Panc1 (cell line): ENCODE measurements at regions not wholly inside any gene's neighbourhood (a gene's known extent, or its start where the extent isn't known, plus 50 kb on each side); places are given as distances from the start of the nearest gene placed in this dataset.

Experiments
- ATAC-seq: fragments of 200-7000 bp; cut with Tn5 transposase; 2 replicates; pipeline ENCODE4 v1.9.1; 2020; ENCODE audit warnings: mild to moderate bottlenecking, moderate library complexity
- BruUV-seq: library from RNA; stranded (reverse); fragments of 400-500 nt; replicated peaks from 2 replicates; lab custom pipeline; 2021; lab: Mats Ljungman, UMichigan
- CTCF ChIA-PET: fragments of 300-600 bp; sonication (Branson Sonifier 250); formaldehyde crosslinking; loops from one replicate; lab custom pipeline; 2022; ENCODE audit warnings: antibody characterized with exemption; lab: Charles Lee
- POLR2A ChIA-PET: fragments of 300-600 bp; sonication (Branson Sonifier 250); formaldehyde crosslinking; loops from one replicate; lab custom pipeline; 2022; ENCODE audit warnings: antibody characterized with exemption; lab: Charles Lee
- DNase-seq: peaks from one replicate; pipeline ENCODE4 v3.0.0-alpha.2; 2010; ENCODE audit warnings: low read depth, low spot score
- H3K27ac ChIP-seq: 2 replicates; pipeline ENCODE4 v1.5.1; 2011; ENCODE audit warnings: mild to moderate bottlenecking, low read length, inconsistent platforms
- H3K27me3 ChIP-seq: fragments of 200-500 bp; sonication (Bioruptor generic); 2 replicates; pipeline ENCODE4 v1.6.0; 2014; ENCODE audit warnings: low read length, inconsistent platforms; ENCODE audit not compliant: control insufficient read depth, insufficient read depth
- H3K36me3 ChIP-seq: fragments of 200-500 bp; sonication (Bioruptor generic); 2 replicates; pipeline ENCODE4 v1.5.1; 2014; ENCODE audit warnings: inconsistent platforms, mild to moderate bottlenecking, low read length, moderate library complexity; ENCODE audit not compliant: control insufficient read depth, insufficient read depth
- H3K4me1 ChIP-seq: 2 replicates; pipeline ENCODE4 v1.5.1; 2011; ENCODE audit warnings: inconsistent platforms, mild to moderate bottlenecking, low read length, moderate library complexity; ENCODE audit not compliant: control insufficient read depth, insufficient read depth
- H3K4me3 ChIP-seq, 2 experiments: 2 replicates each; pipeline ENCODE4 v1.5.1; 2011 to 2012; ENCODE audit warnings: low read depth in 2 of 2, low read length in 2 of 2, mild to moderate bottlenecking in 2 of 2, inconsistent platforms in 1 of 2, moderate library complexity in 1 of 2
- H3K9me3 ChIP-seq: fragments of 200-500 bp; sonication (Bioruptor generic); 2 replicates; pipeline ENCODE4 v1.5.1; 2014; ENCODE audit warnings: low read depth, mild to moderate bottlenecking, inconsistent platforms, low read length, moderate library complexity; ENCODE audit not compliant: control insufficient read depth, insufficient read depth
- POLR2AphosphoS5 ChIP-seq: IDR thresholded peaks from 2 replicates; pipeline ENCODE4 v1.6.1; 2012; ENCODE audit warnings: mild to moderate bottlenecking, low read depth, low read length, moderate library complexity
- SIN3A ChIP-seq: IDR thresholded peaks from 2 replicates; pipeline ENCODE4 v1.6.1; 2012; ENCODE audit warnings: low read depth, mild to moderate bottlenecking, low read length, moderate library complexity, borderline replicate concordance; ENCODE audit not compliant: insufficient read depth
- TCF7L2 ChIP-seq: IDR thresholded peaks from 2 replicates; pipeline ENCODE4 v1.6.1; 2011; ENCODE audit warnings: mild to moderate bottlenecking, low read depth, low read length, inconsistent platforms
- in situ Hi-C: cut with HindIII; loops from 2 replicates; pipeline ENCODE4 v1.10.0; 2016; ENCODE audit warnings: low sequenced_read_pairs, low pct_unique_long_range_greater_than_20kb
- intact Hi-C: fragments of 100-400 bp; cut with micrococcal nuclease; formaldehyde crosslinking; loops from one replicate; pipeline ENCODE4 v1.10.0; 2022; ENCODE audit not compliant: unreplicated experiment
- TF ChIP-seq, protein P1 (sequence below), 2 experiments: IDR thresholded peaks; 2 replicates each; pipeline ENCODE4 v1.6.1; 2011 to 2012; ENCODE audit warnings: low read depth in 2 of 2, control low read depth in 1 of 2, low read length in 1 of 2, mild to moderate bottlenecking in 1 of 2, moderate library complexity in 1 of 2; ENCODE audit not compliant: insufficient read depth in 1 of 2
- TF ChIP-seq, protein P2 (sequence below): fragments of 450-650 bp; IDR thresholded peaks from 2 replicates; pipeline ENCODE4 v1.5.1; 2017; ENCODE audit warnings: mild to moderate bottlenecking

- no peak for ATAC-seq
- in situ Hi-C loops: no loop called here
Observed at GRCh38 chr2:67524213-67524612, 127.1 kb downstream of the ETAA1 start.

GRCh38 chr2:67524777-67525176, 127.6 kb downstream of the ETAA1 start:
- ATAC-seq: no peak
- POLR2A ChIA-PET: no interaction called here
- intact Hi-C loops: no loop called here

More at GRCh38 chr2:67524213-67524612, 127.1 kb downstream of the ETAA1 start:
- TF ChIP-seq, protein P1, sequence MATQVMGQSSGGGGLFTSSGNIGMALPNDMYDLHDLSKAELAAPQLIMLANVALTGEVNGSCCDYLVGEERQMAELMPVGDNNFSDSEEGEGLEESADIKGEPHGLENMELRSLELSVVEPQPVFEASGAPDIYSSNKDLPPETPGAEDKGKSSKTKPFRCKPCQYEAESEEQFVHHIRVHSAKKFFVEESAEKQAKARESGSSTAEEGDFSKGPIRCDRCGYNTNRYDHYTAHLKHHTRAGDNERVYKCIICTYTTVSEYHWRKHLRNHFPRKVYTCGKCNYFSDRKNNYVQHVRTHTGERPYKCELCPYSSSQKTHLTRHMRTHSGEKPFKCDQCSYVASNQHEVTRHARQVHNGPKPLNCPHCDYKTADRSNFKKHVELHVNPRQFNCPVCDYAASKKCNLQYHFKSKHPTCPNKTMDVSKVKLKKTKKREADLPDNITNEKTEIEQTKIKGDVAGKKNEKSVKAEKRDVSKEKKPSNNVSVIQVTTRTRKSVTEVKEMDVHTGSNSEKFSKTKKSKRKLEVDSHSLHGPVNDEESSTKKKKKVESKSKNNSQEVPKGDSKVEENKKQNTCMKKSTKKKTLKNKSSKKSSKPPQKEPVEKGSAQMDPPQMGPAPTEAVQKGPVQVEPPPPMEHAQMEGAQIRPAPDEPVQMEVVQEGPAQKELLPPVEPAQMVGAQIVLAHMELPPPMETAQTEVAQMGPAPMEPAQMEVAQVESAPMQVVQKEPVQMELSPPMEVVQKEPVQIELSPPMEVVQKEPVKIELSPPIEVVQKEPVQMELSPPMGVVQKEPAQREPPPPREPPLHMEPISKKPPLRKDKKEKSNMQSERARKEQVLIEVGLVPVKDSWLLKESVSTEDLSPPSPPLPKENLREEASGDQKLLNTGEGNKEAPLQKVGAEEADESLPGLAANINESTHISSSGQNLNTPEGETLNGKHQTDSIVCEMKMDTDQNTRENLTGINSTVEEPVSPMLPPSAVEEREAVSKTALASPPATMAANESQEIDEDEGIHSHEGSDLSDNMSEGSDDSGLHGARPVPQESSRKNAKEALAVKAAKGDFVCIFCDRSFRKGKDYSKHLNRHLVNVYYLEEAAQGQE (IDR thresholded peaks at IDR 0.05; ENCODE audit: insufficient read depth in 1 of 2, low read depth in 2 of 2, low read length in 1 of 2): no peak
- TF ChIP-seq SIN3A (no peak), POLR2AphosphoS5 (no peak), TCF7L2 (no peak)
- TF ChIP-seq, protein P2, sequence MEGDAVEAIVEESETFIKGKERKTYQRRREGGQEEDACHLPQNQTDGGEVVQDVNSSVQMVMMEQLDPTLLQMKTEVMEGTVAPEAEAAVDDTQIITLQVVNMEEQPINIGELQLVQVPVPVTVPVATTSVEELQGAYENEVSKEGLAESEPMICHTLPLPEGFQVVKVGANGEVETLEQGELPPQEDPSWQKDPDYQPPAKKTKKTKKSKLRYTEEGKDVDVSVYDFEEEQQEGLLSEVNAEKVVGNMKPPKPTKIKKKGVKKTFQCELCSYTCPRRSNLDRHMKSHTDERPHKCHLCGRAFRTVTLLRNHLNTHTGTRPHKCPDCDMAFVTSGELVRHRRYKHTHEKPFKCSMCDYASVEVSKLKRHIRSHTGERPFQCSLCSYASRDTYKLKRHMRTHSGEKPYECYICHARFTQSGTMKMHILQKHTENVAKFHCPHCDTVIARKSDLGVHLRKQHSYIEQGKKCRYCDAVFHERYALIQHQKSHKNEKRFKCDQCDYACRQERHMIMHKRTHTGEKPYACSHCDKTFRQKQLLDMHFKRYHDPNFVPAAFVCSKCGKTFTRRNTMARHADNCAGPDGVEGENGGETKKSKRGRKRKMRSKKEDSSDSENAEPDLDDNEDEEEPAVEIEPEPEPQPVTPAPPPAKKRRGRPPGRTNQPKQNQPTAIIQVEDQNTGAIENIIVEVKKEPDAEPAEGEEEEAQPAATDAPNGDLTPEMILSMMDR: no peak
- Histone ChIP-seq H3K4me3 (no peak overlapping the region), H3K27ac (no peak overlapping the region), H3K36me3 (no peaks in the 10 kb centered on the region), H3K27me3 (no peaks in the 10 kb centered on the region), H3K9me3 (no peaks in the 10 kb centered on the region), H3K4me1 (no peaks in the 10 kb centered on the region)
- ChIA-PET CTCF (no interaction called here), POLR2A (no interaction called here)
- BruUV-seq: no TSS peak
- intact Hi-C loops: no loop called here
- no peak for DNase-seq

More at GRCh38 chr2:67524777-67525176, 127.6 kb downstream of the ETAA1 start:
- in situ Hi-C loops: no loop called here
- no TSS peak for BruUV-seq
- H3K4me3 ChIP-seq: no peak overlapping the region
- CTCF ChIA-PET: no interaction called here
- no peaks in the 10 kb centered on the region for H3K4me1 ChIP-seq
- H3K27ac ChIP-seq: no peak overlapping the region
- no peaks in the 10 kb centered on the region for H3K36me3 ChIP-seq
- no peak for DNase-seq
- TF ChIP-seq, protein P1 (IDR thresholded peaks at IDR 0.05; ENCODE audit: insufficient read depth in 1 of 2, low read depth in 2 of 2, low read length in 1 of 2): no peak
- TF ChIP-seq POLR2AphosphoS5 (no peak), SIN3A (no peak), TCF7L2 (no peak)
- TF ChIP-seq, protein P2: no peak
- no peaks in the 10 kb centered on the region for H3K9me3 ChIP-seq
- no peaks in the 10 kb centered on the region for H3K27me3 ChIP-seq
